ENCODE measurements at regions not wholly inside any gene's neighbourhood (a gene's known extent, or its start where the extent isn't known, plus 50 kb on each side); places are given as distances from the start of the nearest gene placed in this dataset.

DNA sequence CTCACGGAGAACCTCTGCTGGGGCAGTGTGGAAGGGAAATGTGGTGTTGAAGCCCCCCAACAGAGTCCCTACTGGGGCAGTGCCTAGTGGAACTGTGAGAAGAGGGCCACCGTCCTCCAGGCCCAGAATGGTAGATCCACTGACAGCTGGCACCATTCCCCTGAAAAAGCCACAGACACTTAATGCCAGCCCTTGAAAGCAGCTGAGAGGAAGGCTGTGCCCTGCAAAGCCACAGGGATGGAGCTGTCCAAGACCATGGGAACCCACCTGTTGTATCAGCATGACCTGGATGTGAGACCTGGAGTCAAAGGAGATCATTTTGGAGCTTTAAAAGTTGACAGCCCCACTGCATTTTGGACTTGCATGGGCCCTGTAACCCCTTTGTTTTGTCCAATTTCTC, 363.5 kb upstream of the PRICKLE1 start:
- TF ChIP-seq, protein P1, sequence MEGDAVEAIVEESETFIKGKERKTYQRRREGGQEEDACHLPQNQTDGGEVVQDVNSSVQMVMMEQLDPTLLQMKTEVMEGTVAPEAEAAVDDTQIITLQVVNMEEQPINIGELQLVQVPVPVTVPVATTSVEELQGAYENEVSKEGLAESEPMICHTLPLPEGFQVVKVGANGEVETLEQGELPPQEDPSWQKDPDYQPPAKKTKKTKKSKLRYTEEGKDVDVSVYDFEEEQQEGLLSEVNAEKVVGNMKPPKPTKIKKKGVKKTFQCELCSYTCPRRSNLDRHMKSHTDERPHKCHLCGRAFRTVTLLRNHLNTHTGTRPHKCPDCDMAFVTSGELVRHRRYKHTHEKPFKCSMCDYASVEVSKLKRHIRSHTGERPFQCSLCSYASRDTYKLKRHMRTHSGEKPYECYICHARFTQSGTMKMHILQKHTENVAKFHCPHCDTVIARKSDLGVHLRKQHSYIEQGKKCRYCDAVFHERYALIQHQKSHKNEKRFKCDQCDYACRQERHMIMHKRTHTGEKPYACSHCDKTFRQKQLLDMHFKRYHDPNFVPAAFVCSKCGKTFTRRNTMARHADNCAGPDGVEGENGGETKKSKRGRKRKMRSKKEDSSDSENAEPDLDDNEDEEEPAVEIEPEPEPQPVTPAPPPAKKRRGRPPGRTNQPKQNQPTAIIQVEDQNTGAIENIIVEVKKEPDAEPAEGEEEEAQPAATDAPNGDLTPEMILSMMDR (conservative IDR thresholded peaks at IDR 0.05; ENCODE audit: low read depth, low read length): no peak
- TF ChIP-seq EZH2 (IDR thresholded peaks at IDR 0.05; ENCODE audit: low read length, unreplicated experiment): no peak
- no peak for TF ChIP-seq EZH2phosphoT487 (IDR thresholded peaks at IDR 0.05; ENCODE audit: borderline replicate concordance, low read length)

All from PC-3 (cell line).